H9 (cell line): ENCODE measurements at regions not wholly inside any gene's neighbourhood (a gene's known extent, or its start where the extent isn't known, plus 50 kb on each side); places are given as distances from the start of the nearest gene placed in this dataset.

Source experiments
- DNase-seq: peaks from one replicate; pipeline ENCODE4 v3.0.0-alpha.2; 2017
- H2AFZ ChIP-seq: one replicate; pipeline ENCODE4 v1.6.1; 2013; ENCODE audit warnings: mild to moderate bottlenecking, low read length, control low read depth, moderate library complexity
- H2AK5ac ChIP-seq: 2 replicates; pipeline ENCODE4 v1.6.1; 2013; ENCODE audit warnings: low read length, control low read depth, mixed read lengths; ENCODE audit not compliant: insufficient read length
- H2BK120ac ChIP-seq: one replicate; pipeline ENCODE4 v1.6.1; 2013; ENCODE audit warnings: low read depth, mild to moderate bottlenecking, low read length, control low read depth, inconsistent platforms; ENCODE audit not compliant: poor library complexity, severe bottlenecking
- H2BK12ac ChIP-seq: 2 replicates; pipeline ENCODE4 v1.6.1; 2013; ENCODE audit warnings: low read length, control low read depth, mixed read lengths, low read depth; ENCODE audit not compliant: insufficient read length
- H2BK15ac ChIP-seq: 2 replicates; pipeline ENCODE4 v1.6.1; 2013; ENCODE audit warnings: low read depth, low read length, control low read depth
- H2BK20ac ChIP-seq: one replicate; pipeline ENCODE4 v1.6.1; 2013; ENCODE audit warnings: low read depth, mild to moderate bottlenecking, low read length, control low read depth, inconsistent platforms; ENCODE audit not compliant: poor library complexity, severe bottlenecking
- H2BK5ac ChIP-seq: 2 replicates; pipeline ENCODE4 v1.6.1; 2013; ENCODE audit warnings: low read length, control low read depth, mixed read lengths; ENCODE audit not compliant: insufficient read length
- H3K14ac ChIP-seq: 2 replicates; pipeline ENCODE4 v1.6.1; 2013; ENCODE audit warnings: low read length, control low read depth; ENCODE audit not compliant: insufficient read depth
- H3K18ac ChIP-seq: 2 replicates; pipeline ENCODE4 v1.6.1; 2013; ENCODE audit warnings: low read depth, mild to moderate bottlenecking, mixed read lengths, low read length, control low read depth; ENCODE audit not compliant: insufficient read length
- H3K23ac ChIP-seq: 2 replicates; pipeline ENCODE4 v1.6.1; 2013; ENCODE audit warnings: low read length, control low read depth, mixed read lengths, low read depth; ENCODE audit not compliant: insufficient read length
- H3K23me2 ChIP-seq: 2 replicates; pipeline ENCODE4 v1.6.1; 2013; ENCODE audit warnings: low read depth, mild to moderate bottlenecking, mixed read lengths, low read length, control low read depth; ENCODE audit not compliant: insufficient read length, poor library complexity, severe bottlenecking
- H3K27ac ChIP-seq: 2 replicates; pipeline ENCODE4 v1.5.1; 2013; ENCODE audit warnings: low read length, control low read depth, mixed read lengths, low read depth; ENCODE audit not compliant: insufficient read length
- H3K27me3 ChIP-seq: 2 replicates; pipeline ENCODE4 v1.6.1; 2013; ENCODE audit warnings: low read length, control low read depth, inconsistent platforms; ENCODE audit not compliant: insufficient read depth
- H3K4ac ChIP-seq: 2 replicates; pipeline ENCODE4 v1.6.1; 2013; ENCODE audit warnings: low read depth, mild to moderate bottlenecking, control low read depth, inconsistent platforms, low read length, moderate library complexity
- H3K4me1 ChIP-seq: 2 replicates; pipeline ENCODE4 v1.6.1; 2013; ENCODE audit warnings: low read length, control low read depth, inconsistent platforms; ENCODE audit not compliant: insufficient read depth
- H3K4me2 ChIP-seq: 2 replicates; pipeline ENCODE4 v1.6.1; 2013; ENCODE audit warnings: low read length, control low read depth, mixed read lengths; ENCODE audit not compliant: insufficient read length, insufficient read depth
- H3K56ac ChIP-seq: 2 replicates; pipeline ENCODE4 v1.6.1; 2013; ENCODE audit warnings: low read depth, mild to moderate bottlenecking, mixed read lengths, low read length, control low read depth; ENCODE audit not compliant: insufficient read length
- H3K79me1 ChIP-seq: 2 replicates; pipeline ENCODE4 v1.6.1; 2013; ENCODE audit warnings: low read depth, mild to moderate bottlenecking, moderate library complexity, low read length, control low read depth, inconsistent platforms; ENCODE audit not compliant: insufficient read depth, poor library complexity, severe bottlenecking
- H3K79me2 ChIP-seq: 2 replicates; pipeline ENCODE4 v1.6.1; 2013; ENCODE audit warnings: low read length, control low read depth, inconsistent platforms; ENCODE audit not compliant: insufficient read depth
- H3K9ac ChIP-seq: 2 replicates; pipeline ENCODE4 v1.6.1; 2013; ENCODE audit warnings: low read length, control low read depth, mixed read lengths; ENCODE audit not compliant: insufficient read length; ENCODE audit errors: extremely low read depth
- H3K9me3 ChIP-seq: one replicate; pipeline ENCODE4 v1.6.1; 2013; ENCODE audit warnings: low read depth, low read length, inconsistent platforms; ENCODE audit not compliant: control insufficient read depth
- H3T11ph ChIP-seq: one replicate; pipeline ENCODE4 v1.6.1; 2013; ENCODE audit warnings: mild to moderate bottlenecking, low read length, control low read depth, inconsistent platforms
- H4K20me1 ChIP-seq: one replicate; pipeline ENCODE4 v1.6.1; 2013; ENCODE audit not compliant: control insufficient read depth, insufficient read length, insufficient read depth
- H4K5ac ChIP-seq: 2 replicates; pipeline ENCODE4 v1.6.1; 2013; ENCODE audit warnings: low read depth, mild to moderate bottlenecking, mixed read lengths, low read length, control low read depth; ENCODE audit not compliant: insufficient read length
- H4K8ac ChIP-seq: replicated peaks from 2 replicates; pipeline ENCODE4 v1.6.1; 2013; ENCODE audit warnings: low read length, control low read depth, mixed read lengths, low read depth; ENCODE audit not compliant: insufficient read length
- H4K91ac ChIP-seq: 2 replicates; pipeline ENCODE4 v1.6.1; 2013; ENCODE audit warnings: low read depth, mild to moderate bottlenecking, moderate library complexity, mixed read lengths, low read length, control low read depth; ENCODE audit not compliant: insufficient read length
- H3K27ac Mint-ChIP-seq, 3 experiments: 2 replicates in 2 of 3; 3 replicates in 1 of 3; pipeline ENCODE4 v1.8.0; 2020 to 2021; ENCODE audit warnings: mixed read lengths in 3 of 3, mild to moderate bottlenecking in 1 of 3, moderate library complexity in 1 of 3
- H3K27me3 Mint-ChIP-seq: 2 replicates; pipeline ENCODE4 v1.8.0; 2021; ENCODE audit warnings: low read depth, mild to moderate bottlenecking, moderate library complexity, mixed read lengths
- H3K36me3 Mint-ChIP-seq, 3 experiments: 2 replicates in 2 of 3; 3 replicates in 1 of 3; pipeline ENCODE4 v1.8.0; 2020 to 2021; ENCODE audit warnings: low read depth in 3 of 3, mixed read lengths in 3 of 3; ENCODE audit not compliant: insufficient read depth in 1 of 3
- H3K4me1 Mint-ChIP-seq, 2 experiments: 2 replicates each; pipeline ENCODE4 v1.8.0; 2020; ENCODE audit warnings: mixed read lengths in 2 of 2
- H3K4me3 Mint-ChIP-seq, 2 experiments: 2 replicates in 1 of 2; 3 replicates in 1 of 2; pipeline ENCODE4 v1.8.0; 2020 to 2021; ENCODE audit warnings: mild to moderate bottlenecking in 2 of 2, mixed read lengths in 2 of 2, moderate library complexity in 1 of 2
- H3K9me3 Mint-ChIP-seq, 2 experiments: 2 replicates in 1 of 2; 3 replicates in 1 of 2; pipeline ENCODE4 v1.8.0; 2020; ENCODE audit warnings: mild to moderate bottlenecking in 2 of 2, mixed read lengths in 2 of 2, moderate library complexity in 1 of 2
- WGBS: extraction: QIAGEN DNeasy Blood & Tissue Kit; methylation state at CpG from one replicate; pipeline ENCODE4 v1.1.7; 2013; ENCODE audit warnings: missing lambda C conversion rate, low lambda C conversion rate, mixed read lengths; ENCODE audit not compliant: insufficient read length; ENCODE audit errors: extremely low coverage; 5-methylcytosine and 5-hydroxymethylcytosine counted together
- TF ChIP-seq, protein P1 (sequence below): fragments of 200-600 bp; sonication (generic); conservative IDR thresholded peaks from 3 replicates; pipeline ENCODE4 v1.8.0; 2021; ENCODE audit warnings: antibody characterized with exemption, mild to moderate bottlenecking

DNA sequence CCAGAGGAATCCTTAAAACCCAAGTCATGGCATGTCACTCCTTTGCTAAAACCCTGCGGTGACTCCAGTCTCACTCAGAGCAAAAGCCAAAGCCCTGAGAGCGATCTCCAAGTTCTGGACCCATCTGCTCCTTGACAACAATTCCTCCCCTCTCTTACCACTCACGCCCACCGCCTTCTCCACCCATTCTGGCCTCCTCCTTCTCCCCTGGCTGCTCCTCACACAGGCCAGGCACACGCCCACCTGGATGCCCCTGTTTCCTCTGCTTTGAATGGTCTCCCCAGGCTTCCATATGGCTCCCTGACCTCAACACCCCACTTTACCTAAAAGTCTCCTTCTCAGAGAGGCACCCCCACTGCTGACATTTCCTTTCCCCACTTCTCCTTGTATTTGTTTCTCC is 146.1 kb upstream of the LINGO1 start:
- peaks cover 7% of the 10 kb centered on the region for H3K27me3 Mint-ChIP-seq
- Histone ChIP-seq H3K9ac (no peak overlapping the region), H2AK5ac (no peak overlapping the region), H2AFZ (no peak overlapping the region), H3T11ph (no peak overlapping the region), H2BK15ac (no peak overlapping the region), H3K4ac (no peak overlapping the region), H3K23me2 (no peaks in the 10 kb centered on the region), H2BK20ac (no peak overlapping the region), H3K56ac (no peak overlapping the region), H3K27me3 (no peaks in the 10 kb centered on the region), H2BK12ac (no peak overlapping the region), H2BK120ac (no peak overlapping the region), H3K18ac (no peak overlapping the region), H3K79me2 (no peaks in the 10 kb centered on the region), H3K4me2 (no peak overlapping the region), H3K23ac (no peak overlapping the region), H3K4me1 (no peaks in the 10 kb centered on the region), H3K79me1 (no peaks in the 10 kb centered on the region), H4K5ac (no peak overlapping the region), H4K91ac (no peak overlapping the region), H3K14ac (no peak overlapping the region), H4K8ac (no peak overlapping the region), H3K27ac (no peak overlapping the region), H2BK5ac (no peak overlapping the region), H4K20me1 (no peaks in the 10 kb centered on the region), H3K9me3 (no peaks in the 10 kb centered on the region)
- H3K9me3 Mint-ChIP-seq: peaks cover 13 to 16% of the 10 kb centered on the region in 2 experiments; a peak in 4 of 5 replicates
- H3K27ac Mint-ChIP-seq: no peak overlapping the region; a peak in 1 of 7 replicates
- TF ChIP-seq, protein P1, sequence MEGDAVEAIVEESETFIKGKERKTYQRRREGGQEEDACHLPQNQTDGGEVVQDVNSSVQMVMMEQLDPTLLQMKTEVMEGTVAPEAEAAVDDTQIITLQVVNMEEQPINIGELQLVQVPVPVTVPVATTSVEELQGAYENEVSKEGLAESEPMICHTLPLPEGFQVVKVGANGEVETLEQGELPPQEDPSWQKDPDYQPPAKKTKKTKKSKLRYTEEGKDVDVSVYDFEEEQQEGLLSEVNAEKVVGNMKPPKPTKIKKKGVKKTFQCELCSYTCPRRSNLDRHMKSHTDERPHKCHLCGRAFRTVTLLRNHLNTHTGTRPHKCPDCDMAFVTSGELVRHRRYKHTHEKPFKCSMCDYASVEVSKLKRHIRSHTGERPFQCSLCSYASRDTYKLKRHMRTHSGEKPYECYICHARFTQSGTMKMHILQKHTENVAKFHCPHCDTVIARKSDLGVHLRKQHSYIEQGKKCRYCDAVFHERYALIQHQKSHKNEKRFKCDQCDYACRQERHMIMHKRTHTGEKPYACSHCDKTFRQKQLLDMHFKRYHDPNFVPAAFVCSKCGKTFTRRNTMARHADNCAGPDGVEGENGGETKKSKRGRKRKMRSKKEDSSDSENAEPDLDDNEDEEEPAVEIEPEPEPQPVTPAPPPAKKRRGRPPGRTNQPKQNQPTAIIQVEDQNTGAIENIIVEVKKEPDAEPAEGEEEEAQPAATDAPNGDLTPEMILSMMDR: no peak
- no CpG with 5 or more reads among the region's 5 CpGs for WGBS
- H3K4me3 Mint-ChIP-seq: no peak overlapping the region; a peak in 1 of 5 replicates
- peaks cover 8 to 28% of the 10 kb centered on the region in 2 experiments for H3K4me1 Mint-ChIP-seq
- peaks cover 2 to 27% (median 4%) of the 10 kb centered on the region in 3 experiments; a peak in 6 of 7 replicates for H3K36me3 Mint-ChIP-seq
- DNase-seq: no peak
